Subcutaneous abdominal adipose tissue (tissue), 5 donors: ENCODE measurements at regions not wholly inside any gene's neighbourhood (a gene's known extent, or its start where the extent isn't known, plus 50 kb on each side); places are given as distances from the start of the nearest gene placed in this dataset.
"Not testable (repeated sequence)": the region's sequence is repeated elsewhere in the genome, so short reads cannot be mapped to it uniquely, and the experiment has no call there.

ENCODE experiments used
- H3K27ac ChIP-seq: one replicate; pipeline ENCODE4 v1.7.0; 2013; ENCODE audit warnings: low read depth, mild to moderate bottlenecking, inconsistent platforms, low read length, moderate library complexity
- H3K27me3 ChIP-seq, 5 donors: one replicate each; pipeline ENCODE4 v1.7.0; 2013; ENCODE audit warnings: low read length in 5 of 5, inconsistent platforms in 1 of 5; ENCODE audit not compliant: control insufficient read depth in 5 of 5, insufficient read depth in 4 of 5
- H3K36me3 ChIP-seq, 5 donors: one replicate each; pipeline ENCODE4 v1.7.0; 2013; ENCODE audit warnings: low read length in 5 of 5; ENCODE audit not compliant: control insufficient read depth in 5 of 5, insufficient read depth in 5 of 5
- H3K4me1 ChIP-seq, 5 donors: one replicate each; pipeline ENCODE4 v1.7.0; 2013; ENCODE audit warnings: low read length in 5 of 5, mild to moderate bottlenecking in 3 of 5, moderate library complexity in 1 of 5; ENCODE audit not compliant: control insufficient read depth in 5 of 5, insufficient read depth in 5 of 5
- H3K4me3 ChIP-seq, 5 donors: one replicate each; pipeline ENCODE4 v1.7.0; 2013; ENCODE audit warnings: low read length in 5 of 5, low read depth in 1 of 5
- H3K9ac ChIP-seq, 5 donors: one replicate each; pipeline ENCODE4 v1.7.0; 2013; ENCODE audit warnings: low read length in 5 of 5, mild to moderate bottlenecking in 4 of 5, moderate library complexity in 3 of 5
- H3K9me3 ChIP-seq, 5 donors: one replicate each; pipeline ENCODE4 v1.7.0; 2013; ENCODE audit warnings: low read length in 5 of 5; ENCODE audit not compliant: control insufficient read depth in 5 of 5
- donor health status: healthy.
- donor health status: healthy.
- donor health status: healthy.
- donor health status: healthy.
- donor health status: healthy.

GRCh38 chr20:22830715-22831114, 204.4 kb upstream of the SSTR4 start:
- H3K27me3 ChIP-seq, H3K27ac ChIP-seq, H3K36me3 ChIP-seq, H3K4me1 ChIP-seq, H3K9ac ChIP-seq, H3K9me3 ChIP-seq, H3K4me3 ChIP-seq: not testable (repeated sequence)

GRCh38 chr20:22833851-22834250, 201.3 kb upstream of the SSTR4 start:
- no peak overlapping the region for H3K4me3 ChIP-seq
- H3K4me1 ChIP-seq = no peaks in the 10 kb centered on the region
- no peaks in the 10 kb centered on the region for H3K36me3 ChIP-seq
- H3K9me3 ChIP-seq = no peaks in the 10 kb centered on the region
- peaks cover 0 to 4% (median 0%) of the 10 kb centered on the region in 5 donors for H3K27me3 ChIP-seq
- H3K27ac ChIP-seq = no peak overlapping the region
- H3K9ac ChIP-seq = no peak overlapping the region

GRCh38 chr20:22834651-22835256, 200.4 kb upstream of the SSTR4 start:
- Histone ChIP-seq H3K27me3 (no peaks in the 10 kb centered on the region), H3K4me3 (no peak overlapping the region), H3K27ac (no peak overlapping the region), H3K9ac (no peak overlapping the region), H3K4me1 (no peaks in the 10 kb centered on the region), H3K36me3 (no peaks in the 10 kb centered on the region), H3K9me3 (no peaks in the 10 kb centered on the region)

GRCh38 chr20:22836211-22836610, 198.9 kb upstream of the SSTR4 start:
- Histone ChIP-seq H3K27ac (no peak overlapping the region), H3K4me1 (no peaks in the 10 kb centered on the region), H3K9me3 (no peaks in the 10 kb centered on the region), H3K9ac (no peak overlapping the region), H3K27me3 (no peaks in the 10 kb centered on the region), H3K36me3 (no peaks in the 10 kb centered on the region), H3K4me3 (no peak overlapping the region)

- no peak overlapping the region for H3K9ac ChIP-seq
- H3K36me3 ChIP-seq = no peaks in the 10 kb centered on the region
- no peaks in the 10 kb centered on the region for H3K27me3 ChIP-seq
- no peaks in the 10 kb centered on the region for H3K4me1 ChIP-seq
- H3K9me3 ChIP-seq = no peaks in the 10 kb centered on the region
- H3K4me3 ChIP-seq = no peak overlapping the region
- no peak overlapping the region for H3K27ac ChIP-seq
Observed at GRCh38 chr20:22836877-22837276, 198.2 kb upstream of the SSTR4 start.

GRCh38 chr20:22838001-22838400, 197.1 kb upstream of the SSTR4 start:
- Histone ChIP-seq H3K27me3 (no peaks in the 10 kb centered on the region), H3K36me3 (no peaks in the 10 kb centered on the region), H3K4me3 (no peak overlapping the region), H3K9me3 (no peaks in the 10 kb centered on the region), H3K9ac (no peak overlapping the region), H3K4me1 (no peaks in the 10 kb centered on the region), H3K27ac (no peak overlapping the region)

GRCh38 chr20:22841846-22842245, 193.3 kb upstream of the SSTR4 start:
- Histone ChIP-seq H3K27me3 (no peaks in the 10 kb centered on the region), H3K9me3 (peaks cover 0 to 3% (median 0%) of the 10 kb centered on the region in 5 donors), H3K4me1 (no peaks in the 10 kb centered on the region), H3K36me3 (no peaks in the 10 kb centered on the region), H3K27ac (no peak overlapping the region), H3K9ac (no peak overlapping the region), H3K4me3 (no peak overlapping the region)

GRCh38 chr20:22842793-22843192, 192.3 kb upstream of the SSTR4 start:
- no peaks in the 10 kb centered on the region for H3K36me3 ChIP-seq
- no peaks in the 10 kb centered on the region for H3K27me3 ChIP-seq
- H3K27ac ChIP-seq = no peak overlapping the region
- peaks cover 0 to 7% (median 0%) of the 10 kb centered on the region in 5 donors for H3K9me3 ChIP-seq
- no peak overlapping the region for H3K9ac ChIP-seq
- no peak overlapping the region for H3K4me3 ChIP-seq
- H3K4me1 ChIP-seq = no peaks in the 10 kb centered on the region

- H3K9me3 ChIP-seq = peaks cover 0 to 11% (median 0%) of the 10 kb centered on the region in 5 donors
- H3K4me3 ChIP-seq = no peak overlapping the region
- H3K4me1 ChIP-seq = no peaks in the 10 kb centered on the region
- no peaks in the 10 kb centered on the region for H3K36me3 ChIP-seq
- no peaks in the 10 kb centered on the region for H3K27me3 ChIP-seq
- H3K27ac ChIP-seq = no peak overlapping the region
- H3K9ac ChIP-seq = no peak overlapping the region
Observed at GRCh38 chr20:22844959-22845358, 190.2 kb upstream of the SSTR4 start.

- no peak overlapping the region for H3K4me3 ChIP-seq
- no peak overlapping the region for H3K27ac ChIP-seq
- no peaks in the 10 kb centered on the region for H3K4me1 ChIP-seq
- no peaks in the 10 kb centered on the region for H3K27me3 ChIP-seq
- H3K36me3 ChIP-seq = no peaks in the 10 kb centered on the region
- peaks cover 0 to 11% (median 0%) of the 10 kb centered on the region in 5 donors for H3K9me3 ChIP-seq
- no peak overlapping the region for H3K9ac ChIP-seq
Observed at GRCh38 chr20:22846863-22847262, 188.2 kb upstream of the SSTR4 start.

GRCh38 chr20:22848364-22848763, 186.7 kb upstream of the SSTR4 start:
- Histone ChIP-seq H3K9ac (no peak overlapping the region), H3K27me3 (no peaks in the 10 kb centered on the region), H3K4me3 (no peak overlapping the region), H3K27ac (no peak overlapping the region), H3K4me1 (no peaks in the 10 kb centered on the region), H3K36me3 (no peaks in the 10 kb centered on the region), H3K9me3 (peaks cover 0 to 11% (median 0%) of the 10 kb centered on the region in 5 donors)
